Activated CD8-positive, alpha-beta memory T cell treated with anti-CD3 and anti-CD28 coated beads for 36 hours (primary cell): ENCODE measurements at regions not wholly inside any gene's neighbourhood (a gene's known extent, or its start where the extent isn't known, plus 50 kb on each side); places are given as distances from the start of the nearest gene placed in this dataset.

ENCODE experiments used
- CTCF ChIA-PET: fragments of 350-600 bp; sonication (Branson Sonifier 250); formaldehyde crosslinking; loops from one replicate; lab custom pipeline; 2021; ENCODE audit warnings: antibody characterized with exemption; lab: Charles Lee
- POLR2A ChIA-PET: fragments of 350-600 bp; sonication (Branson Sonifier 250); formaldehyde crosslinking; loops from one replicate; lab custom pipeline; 2021; ENCODE audit warnings: antibody characterized with exemption; lab: Charles Lee

GRCh38 chr6:20310185-20310584 lies 91.5 kb upstream of the E2F3 start:
- POLR2A ChIA-PET: no interaction called here
- CTCF ChIA-PET: no interaction called here

- POLR2A ChIA-PET: no interaction called here
These were observed 89.1 kb upstream of the E2F3 start for GRCh38 chr6:20312606-20313005.

GRCh38 chr6:20313051-20313450 lies 88.6 kb upstream of the E2F3 start:
- POLR2A ChIA-PET: no interaction called here
- CTCF ChIA-PET: no interaction called here

More at GRCh38 chr6:20312606-20313005, 89.1 kb upstream of the E2F3 start:
- CTCF ChIA-PET: no interaction called here

- POLR2A ChIA-PET: no interaction called here
These were observed 87.6 kb upstream of the E2F3 start for GRCh38 chr6:20313960-20314530.

DNA sequence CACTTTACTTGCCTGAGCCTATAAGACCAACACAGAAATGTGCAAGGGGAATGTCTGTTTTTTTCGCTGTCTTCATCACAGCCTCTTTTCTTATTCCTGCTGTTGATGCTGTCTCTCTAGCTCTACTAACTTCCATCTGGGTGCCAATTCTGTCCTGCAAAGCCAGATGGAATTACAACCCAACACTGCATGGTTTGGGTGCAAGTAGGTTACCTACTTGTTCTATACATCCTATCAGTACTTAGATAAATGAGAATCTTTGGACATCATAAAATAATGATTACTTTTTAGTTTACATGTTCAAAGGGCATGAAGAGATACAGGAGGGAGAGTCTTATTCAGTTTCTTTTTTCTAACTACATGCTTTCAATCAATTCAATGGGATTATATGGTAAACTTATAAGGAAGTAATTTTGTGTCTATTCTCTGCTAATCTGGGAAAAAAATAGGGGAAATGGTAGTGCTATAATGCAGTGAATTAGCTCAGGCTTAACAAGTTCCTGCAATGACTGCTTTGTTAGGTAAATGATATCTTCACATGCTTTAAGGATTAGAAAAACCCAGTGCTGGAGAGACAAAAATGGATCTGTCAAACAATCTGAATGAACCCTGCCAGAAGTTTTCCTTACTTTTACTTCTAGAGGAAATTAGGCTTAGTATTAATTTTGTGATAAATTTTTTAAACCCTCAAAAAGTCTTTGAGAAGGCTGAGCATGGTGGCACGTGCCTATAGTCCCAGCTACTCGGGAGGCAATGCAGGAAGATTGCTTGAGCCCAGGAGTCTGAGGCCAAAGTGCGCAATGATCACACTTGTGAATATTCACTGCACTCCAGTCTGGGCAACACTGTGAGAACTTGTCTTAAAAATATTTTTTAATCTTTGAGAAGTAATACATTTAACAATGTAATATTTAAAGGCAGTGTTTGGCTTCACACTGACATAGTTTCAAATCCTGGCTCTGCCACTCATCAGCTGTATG lies 86.5 kb upstream of the E2F3 start:
- POLR2A ChIA-PET: no interaction called here
- CTCF ChIA-PET: interaction anchor here (0.6 to 0.7 kb wide), 2 partner anchors 91 to 213 kb away, joined by 3 to 5 read pairs; no protein-coding TSS in a partner anchor

More at GRCh38 chr6:20313960-20314530, 87.6 kb upstream of the E2F3 start:
- CTCF ChIA-PET: no interaction called here

GRCh38 chr6:20317430-20317829 lies 84.2 kb upstream of the E2F3 start:
- POLR2A ChIA-PET: no interaction called here
- CTCF ChIA-PET: no interaction called here

- ChIA-PET CTCF (interaction anchor here (1.1 to 1.5 kb wide), 2 partner anchors 29 to 86 kb away, joined by 4 to 7 read pairs; no protein-coding TSS in a partner anchor), POLR2A (interaction anchor here (0.6 to 1.4 kb wide), 3 partner anchors 25 to 85 kb away, joined by 3 to 28 read pairs (median 4); partner anchors contain the start of gene E2F3)
These were observed 82.8 kb upstream of the E2F3 start for GRCh38 chr6:20318851-20319387.

GRCh38 chr6:20319520-20320357 lies 81.9 kb upstream of the E2F3 start:
- ChIA-PET CTCF (interaction anchor here (0.9 to 1.5 kb wide), 5 partner anchors 30 to 211 kb away, joined by 3 to 7 read pairs (median 4); no protein-coding TSS in a partner anchor), POLR2A (interaction anchor here (0.6 to 1.5 kb wide), 7 partner anchors 13 to 87 kb away, joined by 3 to 28 read pairs (median 4); partner anchors contain the start of gene E2F3)

DNA sequence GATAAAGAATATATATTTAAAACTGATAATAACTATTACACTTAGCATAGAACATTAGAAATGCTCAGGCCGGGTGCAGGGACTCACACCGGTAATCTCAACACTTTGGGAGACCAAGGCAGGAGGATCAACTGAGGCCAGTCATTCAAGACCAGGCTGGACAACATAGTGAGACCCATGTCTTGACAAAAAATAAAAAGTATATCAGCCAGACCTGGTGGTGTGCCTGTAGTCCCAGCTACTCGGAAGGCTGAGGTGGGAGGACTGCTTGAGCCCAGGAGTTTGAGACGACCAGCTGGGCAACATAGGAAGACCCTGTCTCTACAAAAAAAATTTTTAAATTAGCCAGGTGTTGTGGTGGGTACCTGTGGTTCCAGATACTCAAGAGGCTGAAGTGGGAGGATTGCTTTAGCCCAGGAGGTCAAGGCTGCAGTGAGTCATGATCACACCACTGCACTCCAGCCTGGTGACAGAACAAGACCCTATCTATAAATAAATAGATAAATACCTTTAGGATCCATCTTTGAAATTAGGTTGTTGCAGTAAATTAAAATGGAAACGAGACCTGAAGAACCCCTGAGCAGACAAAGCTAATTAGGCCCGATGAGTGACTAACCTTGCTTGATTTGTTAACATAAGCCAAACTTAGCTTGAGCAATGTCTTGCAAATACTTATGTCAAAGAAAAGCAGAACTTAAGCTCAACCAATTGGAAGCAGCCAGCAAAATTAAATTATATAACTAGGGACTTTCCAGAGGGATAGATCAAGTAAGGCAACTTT lies 75.8 kb upstream of the E2F3 start:
- CTCF ChIA-PET: no interaction called here
- POLR2A ChIA-PET: no interaction called here

DNA sequence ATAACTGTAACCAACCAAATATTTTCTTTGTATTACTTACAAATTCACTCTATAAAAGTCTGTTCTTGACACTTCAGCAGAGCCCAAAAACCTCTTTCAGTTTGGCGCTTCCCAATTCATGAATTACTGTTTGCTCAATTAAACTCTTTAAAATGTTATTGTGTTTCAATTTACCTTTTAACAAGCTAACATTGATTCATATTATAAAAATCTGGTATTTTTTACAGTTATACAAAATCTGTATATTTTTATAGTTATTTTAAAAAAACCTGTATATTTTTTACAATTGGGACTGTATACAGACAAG lies 75.3 kb upstream of the E2F3 start:
- ChIA-PET CTCF (no interaction called here), POLR2A (no interaction called here)

DNA sequence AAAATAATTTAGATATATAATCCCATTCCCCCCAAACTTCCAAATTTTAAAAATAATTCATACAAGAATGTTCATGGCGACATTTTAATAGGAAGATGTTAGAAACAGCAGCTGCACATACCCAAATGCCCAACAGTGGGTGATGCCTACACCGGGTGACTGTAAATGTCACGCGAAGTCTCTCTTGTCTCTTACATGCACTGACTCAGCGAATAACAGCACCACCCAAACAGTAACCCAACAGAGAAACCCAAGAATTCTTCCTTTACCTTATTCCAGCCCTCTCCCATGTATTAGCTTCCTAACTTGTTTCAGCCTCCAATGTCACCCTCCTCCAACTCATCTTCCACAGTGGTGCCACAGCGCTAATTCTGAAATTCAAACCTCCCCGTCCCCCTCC lies 74.5 kb upstream of the E2F3 start:
- CTCF ChIA-PET: no interaction called here
- POLR2A ChIA-PET: no interaction called here

- CTCF ChIA-PET: no interaction called here
- POLR2A ChIA-PET: no interaction called here
These were observed 73.3 kb upstream of the E2F3 start for GRCh38 chr6:20328266-20328923.

GRCh38 chr6:20328924-20329300 lies 72.8 kb upstream of the E2F3 start:
- POLR2A ChIA-PET: no interaction called here
- CTCF ChIA-PET: interaction anchor here (0.7 kb wide), 1 partner anchor 1532 kb away, joined by 3 read pairs; no protein-coding TSS in a partner anchor

DNA sequence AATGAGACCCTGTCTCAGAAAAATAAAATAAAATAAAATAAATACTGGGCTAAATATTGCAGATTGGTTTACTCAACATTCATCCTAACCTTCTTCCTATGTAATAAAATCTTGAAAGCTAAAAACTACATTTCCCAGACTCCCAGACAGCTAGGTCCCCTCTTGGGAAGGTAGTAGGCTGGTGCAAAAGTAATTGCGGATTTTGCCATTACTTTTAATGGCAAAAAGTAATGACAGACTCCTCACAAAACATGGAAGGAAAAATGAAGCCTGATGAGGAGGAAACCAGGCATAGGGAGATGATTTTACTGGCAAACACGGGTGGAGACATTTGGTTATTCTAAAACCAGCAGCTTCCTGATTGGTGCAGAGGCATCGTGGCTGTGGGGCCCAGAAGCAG lies 70.6 kb upstream of the E2F3 start:
- POLR2A ChIA-PET: no interaction called here
- CTCF ChIA-PET: interaction anchor here (0.9 kb wide), 1 partner anchor 10 kb away, joined by 3 read pairs; no protein-coding TSS in a partner anchor

DNA sequence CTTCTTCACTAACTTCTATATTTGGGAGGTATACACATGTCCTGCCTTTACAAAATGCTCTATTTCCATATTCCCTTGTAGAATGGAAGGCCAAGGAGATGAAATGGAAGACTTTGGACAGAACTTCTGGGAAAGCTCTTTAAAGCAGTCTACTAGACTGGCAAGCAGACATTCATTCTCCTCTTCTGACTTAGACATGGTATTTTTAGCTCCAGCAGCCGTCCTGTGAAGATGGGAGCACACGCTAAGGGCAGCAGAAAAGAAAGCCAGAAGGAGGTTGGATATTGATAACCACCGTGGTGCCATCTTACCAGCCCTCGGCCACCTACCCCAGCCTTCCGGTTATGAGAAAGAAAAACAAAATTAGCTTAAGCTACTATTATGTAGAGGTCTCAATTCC lies 70.1 kb upstream of the E2F3 start:
- CTCF ChIA-PET: no interaction called here
- POLR2A ChIA-PET: interaction anchor here (0.5 kb wide), 1 partner anchor 152 kb away, joined by 3 read pairs; no protein-coding TSS in a partner anchor

DNA sequence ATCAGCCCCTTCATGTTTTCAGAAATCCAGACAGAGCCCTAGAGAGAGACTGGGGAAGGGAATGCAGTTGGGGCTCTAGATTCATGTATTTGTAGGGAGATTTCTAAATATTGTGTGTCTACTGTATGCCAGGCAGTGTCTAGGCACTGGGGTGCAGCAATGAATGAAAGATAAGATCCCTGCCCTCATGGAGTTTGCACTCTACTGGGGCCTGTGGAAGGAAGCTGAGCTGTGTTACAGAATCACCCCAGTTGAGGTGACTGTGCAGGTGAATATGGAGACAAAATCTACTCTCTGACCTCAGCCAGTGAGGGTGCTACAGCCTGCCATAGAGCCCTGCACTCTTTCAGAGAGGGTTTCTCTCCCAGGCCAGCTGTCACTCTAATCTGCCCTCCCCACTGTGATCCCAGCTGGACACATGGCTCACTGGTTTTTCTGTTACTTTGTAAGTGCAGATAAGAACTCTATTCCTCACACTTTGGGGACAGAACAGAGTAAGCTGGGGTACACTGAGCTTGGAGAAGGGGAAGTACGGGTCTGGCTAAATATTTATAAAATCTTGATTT lies 69.2 kb upstream of the E2F3 start:
- CTCF ChIA-PET: no interaction called here
- POLR2A ChIA-PET: interaction anchor here (0.5 to 0.9 kb wide), 2 partner anchors 13 to 1256 kb away, joined by 3 to 5 read pairs; no protein-coding TSS in a partner anchor

DNA sequence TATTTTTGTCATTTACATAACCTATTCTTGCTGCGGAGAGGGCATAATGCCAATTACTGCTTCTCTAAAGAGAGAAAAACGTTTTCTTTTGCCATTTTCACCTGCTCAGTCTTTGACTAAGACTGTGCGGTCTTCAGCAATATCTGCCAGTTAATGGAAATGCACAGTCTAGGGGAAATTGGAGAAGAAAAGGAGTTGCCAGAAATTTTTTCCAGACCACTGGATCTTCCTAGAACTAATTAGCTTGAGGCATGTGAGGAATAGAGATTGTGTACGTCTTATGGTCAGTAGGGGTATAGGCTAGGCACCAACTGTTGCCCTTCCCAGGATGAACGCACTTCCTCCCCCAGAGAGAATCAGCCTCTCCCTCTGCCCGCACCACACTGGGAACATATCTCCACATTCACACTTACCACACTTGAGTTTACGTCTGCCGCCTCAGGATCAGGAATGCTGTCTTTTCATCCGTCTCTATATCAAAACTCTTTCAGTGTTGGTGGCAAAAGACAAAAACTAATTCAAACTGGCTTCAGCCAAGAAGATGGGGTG lies 67.9 kb upstream of the E2F3 start:
- POLR2A ChIA-PET: no interaction called here
- CTCF ChIA-PET: no interaction called here
